Astrocyte (in vitro differentiated cells and primary cell): ENCODE measurements at regions not wholly inside any gene's neighbourhood (a gene's known extent, or its start where the extent isn't known, plus 50 kb on each side); places are given as distances from the start of the nearest gene placed in this dataset.

Experiments used
- CTCF ChIP-seq: IDR thresholded peaks from 2 replicates; pipeline ENCODE4 v1.5.1; 2011; ENCODE audit warnings: low read depth, mild to moderate bottlenecking, inconsistent platforms, low read length, moderate library complexity; ENCODE audit not compliant: insufficient read depth
- EZH2 ChIP-seq: IDR thresholded peaks from 2 replicates; pipeline ENCODE4 v1.6.1; 2012; ENCODE audit warnings: mild to moderate bottlenecking, low read length, inconsistent platforms; ENCODE audit not compliant: insufficient read depth

- TF ChIP-seq CTCF (no peak), EZH2 (no peak)
Observed at GRCh38 chr14:82915381-82915780, 1381.7 kb upstream of the SEL1L start.
